ENCODE measurements at regions not wholly inside any gene's neighbourhood (a gene's known extent, or its start where the extent isn't known, plus 50 kb on each side); places are given as distances from the start of the nearest gene placed in this dataset.

DNA sequence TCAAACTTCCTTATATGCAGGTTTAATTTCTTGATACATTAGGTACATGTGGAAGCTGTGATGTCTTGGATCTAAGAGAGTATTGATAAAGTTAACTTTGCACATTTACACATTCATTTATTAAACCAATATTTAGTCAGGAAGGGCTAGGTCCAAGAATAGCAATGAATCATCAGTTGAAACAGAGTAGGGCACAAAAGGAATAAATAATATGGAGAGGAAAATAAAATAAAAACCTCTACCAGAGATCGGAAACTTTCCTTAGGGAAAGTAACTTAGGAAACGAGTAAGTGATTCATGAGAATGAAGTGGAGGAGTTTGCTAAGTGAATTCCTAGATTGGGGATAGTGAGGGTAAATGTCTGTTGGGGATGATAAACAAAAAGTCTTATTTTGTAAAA, 259.4 kb upstream of the DACH1 start:
- TF ChIP-seq, protein P1, sequence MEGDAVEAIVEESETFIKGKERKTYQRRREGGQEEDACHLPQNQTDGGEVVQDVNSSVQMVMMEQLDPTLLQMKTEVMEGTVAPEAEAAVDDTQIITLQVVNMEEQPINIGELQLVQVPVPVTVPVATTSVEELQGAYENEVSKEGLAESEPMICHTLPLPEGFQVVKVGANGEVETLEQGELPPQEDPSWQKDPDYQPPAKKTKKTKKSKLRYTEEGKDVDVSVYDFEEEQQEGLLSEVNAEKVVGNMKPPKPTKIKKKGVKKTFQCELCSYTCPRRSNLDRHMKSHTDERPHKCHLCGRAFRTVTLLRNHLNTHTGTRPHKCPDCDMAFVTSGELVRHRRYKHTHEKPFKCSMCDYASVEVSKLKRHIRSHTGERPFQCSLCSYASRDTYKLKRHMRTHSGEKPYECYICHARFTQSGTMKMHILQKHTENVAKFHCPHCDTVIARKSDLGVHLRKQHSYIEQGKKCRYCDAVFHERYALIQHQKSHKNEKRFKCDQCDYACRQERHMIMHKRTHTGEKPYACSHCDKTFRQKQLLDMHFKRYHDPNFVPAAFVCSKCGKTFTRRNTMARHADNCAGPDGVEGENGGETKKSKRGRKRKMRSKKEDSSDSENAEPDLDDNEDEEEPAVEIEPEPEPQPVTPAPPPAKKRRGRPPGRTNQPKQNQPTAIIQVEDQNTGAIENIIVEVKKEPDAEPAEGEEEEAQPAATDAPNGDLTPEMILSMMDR (IDR thresholded peaks at IDR 0.05; ENCODE audit: low read length): no peak
- TF ChIP-seq EZH2phosphoT487 (IDR thresholded peaks at IDR 0.05; ENCODE audit: low read length) (no peak), EZH2 (optimal IDR thresholded peaks at IDR 0.05; ENCODE audit: low read depth, low read length) (no peak)
- H3K27ac ChIP-seq (ENCODE audit: low read length): no peak overlapping the region
- no peaks in the 10 kb centered on the region for H3K27me3 ChIP-seq (replicated peaks; ENCODE audit: insufficient read depth, low read length)
- no peaks in the 10 kb centered on the region for H3K9me2 ChIP-seq (replicated peaks; ENCODE audit: insufficient read depth, low read length)
- H2AFZ ChIP-seq (ENCODE audit: low read length): no peak overlapping the region
- no peak overlapping the region for H3K4me2 ChIP-seq (ENCODE audit: low read depth, low read length)
- no peaks in the 10 kb centered on the region for H3K9me3 ChIP-seq (replicated peaks; ENCODE audit: insufficient read depth, low read length)
- no peaks in the 10 kb centered on the region for H3K36me3 ChIP-seq (replicated peaks; ENCODE audit: insufficient read depth, low read length)
- no peak for DNase-seq
- no peak overlapping the region for H3K4me3 ChIP-seq (ENCODE audit: low read length)
- H3K4me1 ChIP-seq (ENCODE audit: low read length): no peaks in the 10 kb centered on the region
- no peak overlapping the region for H3K9ac ChIP-seq (ENCODE audit: low read length)
- no peaks in the 10 kb centered on the region for H4K20me1 ChIP-seq (ENCODE audit: insufficient read depth, low read length)
- no peaks in the 10 kb centered on the region for H3K79me2 ChIP-seq (ENCODE audit: low read length)
- H3F3A ChIP-seq (ENCODE audit: insufficient read depth, low read length): no peaks in the 10 kb centered on the region

DNA sequence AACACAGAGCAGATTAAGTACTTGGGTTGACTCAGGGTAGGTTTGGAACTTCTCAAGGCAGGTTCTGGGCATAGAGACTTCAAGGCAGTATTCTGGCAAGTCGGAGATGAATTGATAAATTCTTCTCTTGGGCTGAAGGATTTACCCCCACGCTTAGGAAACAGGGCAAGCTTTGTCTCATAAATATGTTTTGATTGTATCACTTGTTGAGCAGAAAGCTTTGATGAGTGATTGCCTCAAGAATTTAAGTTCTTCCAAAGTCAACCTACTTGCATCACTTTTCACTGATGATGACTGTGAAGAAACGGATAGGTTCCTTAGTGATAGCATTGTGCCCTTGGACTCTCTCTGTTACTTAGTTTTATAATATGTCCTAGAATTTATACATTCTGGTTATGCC, 258.6 kb upstream of the DACH1 start:
- Histone ChIP-seq H3K27me3 (replicated peaks; ENCODE audit: insufficient read depth, low read length) (no peaks in the 10 kb centered on the region), H3K9me2 (replicated peaks; ENCODE audit: insufficient read depth, low read length) (no peaks in the 10 kb centered on the region), H3K27ac (ENCODE audit: low read length) (no peak overlapping the region), H3K4me1 (ENCODE audit: low read length) (no peaks in the 10 kb centered on the region), H3K9ac (ENCODE audit: low read length) (no peak overlapping the region), H3F3A (ENCODE audit: insufficient read depth, low read length) (no peaks in the 10 kb centered on the region), H4K20me1 (ENCODE audit: insufficient read depth, low read length) (no peaks in the 10 kb centered on the region), H3K4me2 (ENCODE audit: low read depth, low read length) (no peak overlapping the region), H3K79me2 (ENCODE audit: low read length) (no peaks in the 10 kb centered on the region), H2AFZ (ENCODE audit: low read length) (no peak overlapping the region), H3K4me3 (ENCODE audit: low read length) (no peak overlapping the region), H3K9me3 (replicated peaks; ENCODE audit: insufficient read depth, low read length) (no peaks in the 10 kb centered on the region), H3K36me3 (replicated peaks; ENCODE audit: insufficient read depth, low read length) (no peaks in the 10 kb centered on the region)
- TF ChIP-seq, protein P1 (IDR thresholded peaks at IDR 0.05; ENCODE audit: low read length): no peak
- no peak for TF ChIP-seq EZH2phosphoT487 (IDR thresholded peaks at IDR 0.05; ENCODE audit: low read length)
- no peak for TF ChIP-seq EZH2 (optimal IDR thresholded peaks at IDR 0.05; ENCODE audit: low read depth, low read length)
- DNase-seq: no peak

DNA sequence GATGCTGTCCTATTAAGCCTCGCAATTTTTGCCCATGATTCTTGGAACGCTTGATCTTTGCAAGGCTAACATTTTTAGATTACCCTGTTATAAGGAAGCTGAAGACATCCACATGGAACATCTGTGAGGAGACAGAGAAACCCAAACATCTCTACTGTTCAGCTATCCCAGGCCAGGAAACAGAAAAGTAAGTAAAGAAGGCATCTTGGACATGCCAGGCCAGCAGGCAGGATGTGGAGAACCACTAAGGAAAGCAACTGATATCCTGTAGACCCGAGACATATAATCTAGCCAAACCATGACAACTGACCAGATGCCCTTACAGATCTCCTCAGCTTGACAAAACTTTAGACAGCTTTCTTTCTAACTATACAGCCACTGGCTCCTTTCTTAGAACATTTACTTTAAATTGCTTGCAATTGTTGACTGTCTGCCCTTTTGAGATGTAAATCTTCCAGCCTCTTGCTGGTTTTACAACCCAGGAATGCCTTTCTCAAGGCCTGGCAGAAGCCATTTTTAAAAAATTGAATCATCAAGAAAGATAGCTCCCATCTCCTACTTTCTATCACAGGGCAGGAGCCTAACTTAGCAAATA, 255.8 kb upstream of the DACH1 start:
- H3K36me3 ChIP-seq (replicated peaks; ENCODE audit: insufficient read depth, low read length): no peaks in the 10 kb centered on the region
- no peaks in the 10 kb centered on the region for H3K27me3 ChIP-seq (replicated peaks; ENCODE audit: insufficient read depth, low read length)
- no peaks in the 10 kb centered on the region for H3K9me3 ChIP-seq (replicated peaks; ENCODE audit: insufficient read depth, low read length)
- no peak overlapping the region for H2AFZ ChIP-seq (ENCODE audit: low read length)
- no peaks in the 10 kb centered on the region for H4K20me1 ChIP-seq (ENCODE audit: insufficient read depth, low read length)
- H3F3A ChIP-seq (ENCODE audit: insufficient read depth, low read length): no peaks in the 10 kb centered on the region
- H3K79me2 ChIP-seq (ENCODE audit: low read length): no peaks in the 10 kb centered on the region
- TF ChIP-seq EZH2 (optimal IDR thresholded peaks at IDR 0.05; ENCODE audit: low read depth, low read length) (no peak), EZH2phosphoT487 (IDR thresholded peaks at IDR 0.05; ENCODE audit: low read length) (no peak)
- TF ChIP-seq, protein P1 (IDR thresholded peaks at IDR 0.05; ENCODE audit: low read length): no peak
- H3K4me1 ChIP-seq (ENCODE audit: low read length): no peaks in the 10 kb centered on the region
- no peak overlapping the region for H3K27ac ChIP-seq (ENCODE audit: low read length)
- H3K4me3 ChIP-seq (ENCODE audit: low read length): no peak overlapping the region
- DNase-seq: no peak
- no peaks in the 10 kb centered on the region for H3K9me2 ChIP-seq (replicated peaks; ENCODE audit: insufficient read depth, low read length)
- no peak overlapping the region for H3K4me2 ChIP-seq (ENCODE audit: low read depth, low read length)
- H3K9ac ChIP-seq (ENCODE audit: low read length): no peak overlapping the region
